ENCODE measurements at regions not wholly inside any gene's neighbourhood (a gene's known extent, or its start where the extent isn't known, plus 50 kb on each side); places are given as distances from the start of the nearest gene placed in this dataset.

DNA sequence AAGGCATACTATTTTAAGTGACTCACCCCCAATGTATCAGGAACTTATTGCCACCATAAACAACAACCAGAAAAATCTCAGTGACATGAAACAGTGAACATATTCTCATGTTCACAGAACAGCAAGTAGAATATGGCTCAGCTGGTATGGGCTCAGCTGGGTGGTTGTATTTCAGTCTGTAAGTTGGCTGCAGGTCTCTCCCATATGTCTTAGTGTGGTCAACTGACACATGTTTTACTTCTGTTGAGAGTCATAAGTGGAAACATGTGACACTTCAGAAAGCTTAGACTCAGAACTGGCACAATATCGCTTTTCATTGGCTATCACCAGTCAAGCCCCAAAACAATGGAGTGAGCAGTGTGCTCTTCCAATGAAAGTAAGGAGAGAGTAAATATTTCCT, 574.1 kb downstream of the HAO1 start:
- TF ChIP-seq POLR2A (IDR thresholded peaks at IDR 0.05) = no peak
- TF ChIP-seq, protein P1, sequence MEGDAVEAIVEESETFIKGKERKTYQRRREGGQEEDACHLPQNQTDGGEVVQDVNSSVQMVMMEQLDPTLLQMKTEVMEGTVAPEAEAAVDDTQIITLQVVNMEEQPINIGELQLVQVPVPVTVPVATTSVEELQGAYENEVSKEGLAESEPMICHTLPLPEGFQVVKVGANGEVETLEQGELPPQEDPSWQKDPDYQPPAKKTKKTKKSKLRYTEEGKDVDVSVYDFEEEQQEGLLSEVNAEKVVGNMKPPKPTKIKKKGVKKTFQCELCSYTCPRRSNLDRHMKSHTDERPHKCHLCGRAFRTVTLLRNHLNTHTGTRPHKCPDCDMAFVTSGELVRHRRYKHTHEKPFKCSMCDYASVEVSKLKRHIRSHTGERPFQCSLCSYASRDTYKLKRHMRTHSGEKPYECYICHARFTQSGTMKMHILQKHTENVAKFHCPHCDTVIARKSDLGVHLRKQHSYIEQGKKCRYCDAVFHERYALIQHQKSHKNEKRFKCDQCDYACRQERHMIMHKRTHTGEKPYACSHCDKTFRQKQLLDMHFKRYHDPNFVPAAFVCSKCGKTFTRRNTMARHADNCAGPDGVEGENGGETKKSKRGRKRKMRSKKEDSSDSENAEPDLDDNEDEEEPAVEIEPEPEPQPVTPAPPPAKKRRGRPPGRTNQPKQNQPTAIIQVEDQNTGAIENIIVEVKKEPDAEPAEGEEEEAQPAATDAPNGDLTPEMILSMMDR (IDR thresholded peaks at IDR 0.05) = no peak
